Suprapubic skin (tissue), 3 donors: ENCODE measurements at regions not wholly inside any gene's neighbourhood (a gene's known extent, or its start where the extent isn't known, plus 50 kb on each side); places are given as distances from the start of the nearest gene placed in this dataset.

Source experiments
- CTCF ChIP-seq, 2 donors: fragments of 200-600 bp in 1 of 2; fragments of 450-650 bp in 1 of 2; sonication (generic) in 1 of 2; IDR thresholded peaks; one replicate each; pipeline ENCODE4 v1.5.1; 2016 to 2019; ENCODE audit warnings: antibody characterized with exemption in 2 of 2, mild to moderate bottlenecking in 1 of 2, moderate library complexity in 1 of 2
- POLR2A ChIP-seq, 2 donors: fragments of 450-650 bp; IDR thresholded peaks; one replicate each; pipeline ENCODE4 v1.6.1; 2017; ENCODE audit warnings: antibody characterized with exemption in 2 of 2, mild to moderate bottlenecking in 2 of 2, moderate library complexity in 2 of 2

DNA sequence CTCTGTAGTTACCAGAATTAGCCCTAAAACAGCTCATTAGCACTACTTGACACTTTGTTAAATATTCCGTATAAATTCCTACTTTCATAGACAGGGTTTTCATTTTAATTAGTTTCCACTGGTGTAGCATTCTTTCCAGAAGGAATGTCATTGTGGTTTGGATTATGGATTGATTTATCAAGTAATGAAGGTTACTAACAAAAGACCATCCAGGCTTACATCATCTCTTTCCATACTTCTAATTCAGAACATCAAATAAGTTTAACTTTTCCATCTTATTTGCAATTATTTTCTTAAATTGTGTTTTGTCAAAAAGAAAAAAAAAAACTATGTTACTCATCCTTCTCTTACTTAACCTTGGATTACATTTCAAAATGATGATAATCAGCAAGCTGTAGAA, 231.8 kb upstream of the SPOPL start:
- TF ChIP-seq CTCF (IDR thresholded peaks at IDR 0.05) (no peak), POLR2A (IDR thresholded peaks at IDR 0.05) (no peak)
